Endodermal cell (in vitro differentiated cells): ENCODE measurements at regions not wholly inside any gene's neighbourhood (a gene's known extent, or its start where the extent isn't known, plus 50 kb on each side); places are given as distances from the start of the nearest gene placed in this dataset.

Source experiments
- DNase-seq: peaks from one replicate; pipeline ENCODE4 v3.0.0-alpha.2; 2017
- H3K27ac ChIP-seq: 2 replicates; pipeline ENCODE4 v1.5.1; 2013; ENCODE audit warnings: mild to moderate bottlenecking, low read depth, low read length, moderate library complexity
- H3K27me3 ChIP-seq: 2 replicates; pipeline ENCODE4 v1.6.1; 2013; ENCODE audit warnings: mild to moderate bottlenecking, low read length, moderate library complexity; ENCODE audit not compliant: insufficient read depth, control insufficient read depth, poor library complexity, severe bottlenecking
- H3K36me3 ChIP-seq: 2 replicates; pipeline ENCODE4 v1.7.0; 2013; ENCODE audit warnings: mild to moderate bottlenecking, low read length, moderate library complexity; ENCODE audit not compliant: control insufficient read depth, insufficient read depth
- H3K4me1 ChIP-seq: one replicate; pipeline ENCODE4 v1.7.0; 2013; ENCODE audit warnings: low read length; ENCODE audit not compliant: control insufficient read depth, insufficient read depth
- H3K4me3 ChIP-seq: 2 replicates; pipeline ENCODE4 v1.5.1; 2013; ENCODE audit warnings: mild to moderate bottlenecking, low read length, moderate library complexity
- H3K9ac ChIP-seq: 2 replicates; pipeline ENCODE4 v1.6.1; 2013; ENCODE audit warnings: mild to moderate bottlenecking, low read length, moderate library complexity; ENCODE audit not compliant: poor library complexity, severe bottlenecking; ENCODE audit errors: extremely low read depth
- H3K9me3 ChIP-seq: 2 replicates; pipeline ENCODE4 v1.6.1; 2013; ENCODE audit warnings: mild to moderate bottlenecking, low read length, moderate library complexity; ENCODE audit not compliant: control insufficient read depth
- H3K27ac Mint-ChIP-seq: 2 replicates; pipeline ENCODE4 v1.8.0; 2020; ENCODE audit warnings: mixed read lengths
- H3K27me3 Mint-ChIP-seq: 2 replicates; pipeline ENCODE4 v1.8.0; 2021; ENCODE audit warnings: mild to moderate bottlenecking, mixed read lengths; ENCODE audit not compliant: insufficient read depth
- H3K36me3 Mint-ChIP-seq: 2 replicates; pipeline ENCODE4 v1.8.0; 2020; ENCODE audit warnings: low read depth, mixed read lengths
- H3K4me1 Mint-ChIP-seq: 2 replicates; pipeline ENCODE4 v1.8.0; 2020; ENCODE audit warnings: mixed read lengths
- H3K4me3 Mint-ChIP-seq: 2 replicates; pipeline ENCODE4 v1.8.0; 2020; ENCODE audit warnings: mild to moderate bottlenecking, moderate library complexity, mixed read lengths
- H3K9me3 Mint-ChIP-seq: 2 replicates; pipeline ENCODE4 v1.8.0; 2020; ENCODE audit warnings: mild to moderate bottlenecking, mixed read lengths
- WGBS, 2 experiments: methylation state at CpG; one replicate each; pipeline versions ENCODE4 v1.1.5 to v1.1.7; 2013; ENCODE audit warnings: missing lambda C conversion rate in 2 of 2, mixed read lengths in 1 of 2; ENCODE audit not compliant: insufficient coverage in 1 of 2, insufficient read length in 1 of 2; 5-methylcytosine and 5-hydroxymethylcytosine counted together
- TF ChIP-seq, protein P1 (sequence below): fragments of 200-600 bp; sonication (generic); conservative IDR thresholded peaks from 2 replicates; pipeline ENCODE4 v1.5.0; 2021; ENCODE audit warnings: antibody characterized with exemption, mild to moderate bottlenecking

DNA sequence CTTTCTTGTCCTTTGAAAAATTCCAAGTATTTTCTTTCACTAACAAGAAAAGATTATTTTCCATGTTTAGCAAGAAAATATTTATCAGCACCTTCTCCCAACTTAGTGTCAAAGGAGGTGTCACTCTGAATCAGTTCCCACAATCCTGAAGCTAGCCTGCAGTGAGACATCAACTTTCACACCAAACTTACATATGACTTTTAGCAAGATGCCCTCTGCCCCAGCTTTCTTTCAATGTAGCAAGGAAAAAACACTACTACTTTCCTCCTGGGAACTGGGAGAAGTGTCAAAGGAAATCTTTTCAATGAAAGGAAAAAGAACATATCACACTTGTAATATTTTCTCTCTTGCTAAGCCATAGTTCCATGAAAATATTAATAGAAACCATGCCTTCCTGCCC, 50.9 kb upstream of the PALMD start:
- no peak for DNase-seq
- no peak overlapping the region for H3K27ac Mint-ChIP-seq
- TF ChIP-seq, protein P1, sequence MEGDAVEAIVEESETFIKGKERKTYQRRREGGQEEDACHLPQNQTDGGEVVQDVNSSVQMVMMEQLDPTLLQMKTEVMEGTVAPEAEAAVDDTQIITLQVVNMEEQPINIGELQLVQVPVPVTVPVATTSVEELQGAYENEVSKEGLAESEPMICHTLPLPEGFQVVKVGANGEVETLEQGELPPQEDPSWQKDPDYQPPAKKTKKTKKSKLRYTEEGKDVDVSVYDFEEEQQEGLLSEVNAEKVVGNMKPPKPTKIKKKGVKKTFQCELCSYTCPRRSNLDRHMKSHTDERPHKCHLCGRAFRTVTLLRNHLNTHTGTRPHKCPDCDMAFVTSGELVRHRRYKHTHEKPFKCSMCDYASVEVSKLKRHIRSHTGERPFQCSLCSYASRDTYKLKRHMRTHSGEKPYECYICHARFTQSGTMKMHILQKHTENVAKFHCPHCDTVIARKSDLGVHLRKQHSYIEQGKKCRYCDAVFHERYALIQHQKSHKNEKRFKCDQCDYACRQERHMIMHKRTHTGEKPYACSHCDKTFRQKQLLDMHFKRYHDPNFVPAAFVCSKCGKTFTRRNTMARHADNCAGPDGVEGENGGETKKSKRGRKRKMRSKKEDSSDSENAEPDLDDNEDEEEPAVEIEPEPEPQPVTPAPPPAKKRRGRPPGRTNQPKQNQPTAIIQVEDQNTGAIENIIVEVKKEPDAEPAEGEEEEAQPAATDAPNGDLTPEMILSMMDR = no peak
- H3K9ac ChIP-seq = no peak overlapping the region
- H3K27ac ChIP-seq = no peak overlapping the region
- no peaks in the 10 kb centered on the region for H3K36me3 Mint-ChIP-seq
- no peaks in the 10 kb centered on the region for H3K36me3 ChIP-seq
- H3K4me1 Mint-ChIP-seq = peaks cover 4% of the 10 kb centered on the region
- no peaks in the 10 kb centered on the region for H3K4me1 ChIP-seq
- H3K4me3 Mint-ChIP-seq = no peak overlapping the region
- H3K4me3 ChIP-seq = no peak overlapping the region
- no peaks in the 10 kb centered on the region for H3K9me3 ChIP-seq
- H3K9me3 Mint-ChIP-seq = no peaks in the 10 kb centered on the region
- no peaks in the 10 kb centered on the region for H3K27me3 ChIP-seq
- peaks cover 2% of the 10 kb centered on the region for H3K27me3 Mint-ChIP-seq

GRCh38 chr1:99595441-99595840, 50.5 kb upstream of the PALMD start:
- H3K4me3 ChIP-seq = no peak overlapping the region
- no peak overlapping the region for H3K9ac ChIP-seq
- H3K27me3 ChIP-seq = no peaks in the 10 kb centered on the region
- H3K27me3 Mint-ChIP-seq = peaks cover 2% of the 10 kb centered on the region
- H3K27ac Mint-ChIP-seq = no peak overlapping the region
- DNase-seq = no peak
- no peaks in the 10 kb centered on the region for H3K9me3 Mint-ChIP-seq
- no peaks in the 10 kb centered on the region for H3K9me3 ChIP-seq
- H3K4me3 Mint-ChIP-seq = no peak overlapping the region
- H3K36me3 ChIP-seq = no peaks in the 10 kb centered on the region
- WGBS, 2 experiments = 71 to 78% methylated on average over 2 of the region's 2 CpGs
- H3K36me3 Mint-ChIP-seq = no peaks in the 10 kb centered on the region
- no peaks in the 10 kb centered on the region for H3K4me1 ChIP-seq
- no peak overlapping the region for H3K27ac ChIP-seq
- TF ChIP-seq, protein P1 = no peak
- peaks cover 3% of the 10 kb centered on the region for H3K4me1 Mint-ChIP-seq
